ENCODE measurements at regions not wholly inside any gene's neighbourhood (a gene's known extent, or its start where the extent isn't known, plus 50 kb on each side); places are given as distances from the start of the nearest gene placed in this dataset.
"Not testable (repeated sequence)": the region's sequence is repeated elsewhere in the genome, so short reads cannot be mapped to it uniquely, and the experiment has no call there.

- H3K4me1 Mint-ChIP-seq (ENCODE audit: low read depth); H3K27ac Mint-ChIP-seq: not testable (repeated sequence)
These were observed 144.0 kb downstream of the KBTBD2 start for GRCh38 chr7:32747443-32748148.

GRCh38 chr7:32741853-32742476 lies 149.6 kb downstream of the KBTBD2 start:
- intact Hi-C loops (cut with micrococcal nuclease); H3K27me3 Mint-ChIP-seq; H3K9me3 Mint-ChIP-seq; H3K4me1 Mint-ChIP-seq (ENCODE audit: low read depth); H3K4me3 Mint-ChIP-seq; H3K27ac Mint-ChIP-seq; H3K36me3 Mint-ChIP-seq (ENCODE audit: low read depth): not testable (repeated sequence)

More at GRCh38 chr7:32747443-32748148, 144.0 kb downstream of the KBTBD2 start:
- intact Hi-C loops (cut with micrococcal nuclease); H3K36me3 Mint-ChIP-seq (ENCODE audit: low read depth); H3K4me3 Mint-ChIP-seq; H3K27me3 Mint-ChIP-seq: not testable (repeated sequence)
- H3K9me3 Mint-ChIP-seq: peaks cover 27% of the 10 kb centered on the region

GRCh38 chr7:32739749-32740148 lies 151.8 kb downstream of the KBTBD2 start:
- H3K4me1 Mint-ChIP-seq (ENCODE audit: low read depth); intact Hi-C loops (cut with micrococcal nuclease); H3K27me3 Mint-ChIP-seq; H3K9me3 Mint-ChIP-seq; H3K36me3 Mint-ChIP-seq (ENCODE audit: low read depth); H3K4me3 Mint-ChIP-seq; H3K27ac Mint-ChIP-seq: not testable (repeated sequence)

GRCh38 chr7:32738390-32738789 lies 153.2 kb downstream of the KBTBD2 start:
- intact Hi-C loops (cut with micrococcal nuclease); H3K9me3 Mint-ChIP-seq; H3K4me1 Mint-ChIP-seq (ENCODE audit: low read depth); H3K4me3 Mint-ChIP-seq; H3K27ac Mint-ChIP-seq; H3K36me3 Mint-ChIP-seq (ENCODE audit: low read depth); H3K27me3 Mint-ChIP-seq: not testable (repeated sequence)

GRCh38 chr7:32732767-32733166 lies 158.8 kb downstream of the KBTBD2 start:
- H3K27ac Mint-ChIP-seq; H3K4me1 Mint-ChIP-seq (ENCODE audit: low read depth); H3K27me3 Mint-ChIP-seq; H3K9me3 Mint-ChIP-seq; intact Hi-C loops (cut with micrococcal nuclease); H3K36me3 Mint-ChIP-seq (ENCODE audit: low read depth); H3K4me3 Mint-ChIP-seq: not testable (repeated sequence)

GRCh38 chr7:32729335-32729675 lies 162.3 kb downstream of the KBTBD2 start:
- H3K36me3 Mint-ChIP-seq (ENCODE audit: low read depth); H3K27ac Mint-ChIP-seq; H3K9me3 Mint-ChIP-seq; H3K27me3 Mint-ChIP-seq; intact Hi-C loops (cut with micrococcal nuclease): not testable (repeated sequence)
- Mint-ChIP-seq H3K4me1 (ENCODE audit: low read depth) (peaks cover 23% of the 10 kb centered on the region), H3K4me3 (peak overlapping the region; percentile 76)

GRCh38 chr7:32728412-32729334 lies 162.9 kb downstream of the KBTBD2 start:
- H3K4me1 Mint-ChIP-seq (ENCODE audit: low read depth): peaks cover 24% of the 10 kb centered on the region
- H3K27ac Mint-ChIP-seq: peak overlapping the region; percentile 64
- H3K4me3 Mint-ChIP-seq: peak overlapping the region; percentile 76
- H3K36me3 Mint-ChIP-seq (ENCODE audit: low read depth); H3K27me3 Mint-ChIP-seq; H3K9me3 Mint-ChIP-seq; intact Hi-C loops (cut with micrococcal nuclease): not testable (repeated sequence)

GRCh38 chr7:32727483-32728411 lies 163.8 kb downstream of the KBTBD2 start:
- intact Hi-C loops (cut with micrococcal nuclease): not testable (repeated sequence)

GRCh38 chr7:32722837-32723236 lies 168.7 kb downstream of the KBTBD2 start:
- H3K4me3 Mint-ChIP-seq; H3K9me3 Mint-ChIP-seq; intact Hi-C loops (cut with micrococcal nuclease): not testable (repeated sequence)

More at GRCh38 chr7:32727483-32728411, 163.8 kb downstream of the KBTBD2 start:
- H3K27me3 Mint-ChIP-seq; H3K9me3 Mint-ChIP-seq; H3K36me3 Mint-ChIP-seq (ENCODE audit: low read depth): not testable (repeated sequence)
- H3K27ac Mint-ChIP-seq: peak overlapping the region; percentile 64
- H3K4me3 Mint-ChIP-seq: peak overlapping the region; percentile 76
- peaks cover 22% of the 10 kb centered on the region for H3K4me1 Mint-ChIP-seq (ENCODE audit: low read depth)

GRCh38 chr7:32694182-32694581 lies 197.4 kb downstream of the KBTBD2 start:
- no peaks in the 10 kb centered on the region for H3K9me3 Mint-ChIP-seq
- no peak overlapping the region for H3K27ac Mint-ChIP-seq
- H3K4me3 Mint-ChIP-seq: no peak overlapping the region
- intact Hi-C loops (cut with micrococcal nuclease): loop anchor here (5.0 to 10.0 kb wide), 3 partner anchors 202 to 1241 kb away; partner anchors contain the start of genes LSM5 and RP9
- peaks cover 11% of the 10 kb centered on the region for H3K4me1 Mint-ChIP-seq (ENCODE audit: low read depth)
- no peaks in the 10 kb centered on the region for H3K36me3 Mint-ChIP-seq (ENCODE audit: low read depth)
- H3K27me3 Mint-ChIP-seq: no peaks in the 10 kb centered on the region

More at GRCh38 chr7:32722837-32723236, 168.7 kb downstream of the KBTBD2 start:
- peaks cover 18% of the 10 kb centered on the region for H3K4me1 Mint-ChIP-seq (ENCODE audit: low read depth)
- not testable (repeated sequence) for H3K27me3 Mint-ChIP-seq; H3K27ac Mint-ChIP-seq; H3K36me3 Mint-ChIP-seq (ENCODE audit: low read depth)

GRCh38 chr7:32691965-32692815 lies 196.9 kb downstream of the AVL9 start:
- Mint-ChIP-seq H3K4me1 (ENCODE audit: low read depth) (peaks cover 11% of the 10 kb centered on the region), H3K4me3 (peak overlapping the region; percentile 42), H3K27ac (peak overlapping the region; percentile 70)
- H3K27me3 Mint-ChIP-seq; H3K36me3 Mint-ChIP-seq (ENCODE audit: low read depth); H3K9me3 Mint-ChIP-seq: not testable (repeated sequence)
- intact Hi-C loops (cut with micrococcal nuclease): loop anchor here (5.0 to 10.0 kb wide), 3 partner anchors 200 to 1243 kb away; partner anchors contain the start of genes LSM5 and RP9

GRCh38 chr7:32688092-32688491 lies 192.8 kb downstream of the AVL9 start:
- intact Hi-C loops (cut with micrococcal nuclease); H3K27me3 Mint-ChIP-seq; H3K36me3 Mint-ChIP-seq (ENCODE audit: low read depth); H3K27ac Mint-ChIP-seq; H3K4me3 Mint-ChIP-seq; H3K9me3 Mint-ChIP-seq: not testable (repeated sequence)
- peaks cover 11% of the 10 kb centered on the region for H3K4me1 Mint-ChIP-seq (ENCODE audit: low read depth)

- no peaks in the 10 kb centered on the region for H3K27me3 Mint-ChIP-seq
- H3K27ac Mint-ChIP-seq: no peak overlapping the region
- intact Hi-C loops (cut with micrococcal nuclease): no loop called here
- H3K9me3 Mint-ChIP-seq: no peaks in the 10 kb centered on the region
- no peak overlapping the region for H3K4me3 Mint-ChIP-seq
- H3K4me1 Mint-ChIP-seq (ENCODE audit: low read depth): peaks cover 6% of the 10 kb centered on the region
- H3K36me3 Mint-ChIP-seq (ENCODE audit: low read depth): no peaks in the 10 kb centered on the region
These were observed 185.9 kb downstream of the AVL9 start for GRCh38 chr7:32681174-32681518.
